ENCODE measurements at regions not wholly inside any gene's neighbourhood (a gene's known extent, or its start where the extent isn't known, plus 50 kb on each side); places are given as distances from the start of the nearest gene placed in this dataset.

- Histone ChIP-seq H3K4me3 (no peak overlapping the region), H3K27me3 (no peaks in the 10 kb centered on the region), H3K9me3 (no peaks in the 10 kb centered on the region), H3K4me1 (no peaks in the 10 kb centered on the region), H3K27ac (no peak overlapping the region), H3K36me3 (no peaks in the 10 kb centered on the region)
- 67 to 80% methylated on average over 5 of the region's 5 CpGs for WGBS, 2 donors
- TF ChIP-seq POLR2A (IDR thresholded peaks at IDR 0.05) (no peak), EP300 (IDR thresholded peaks at IDR 0.05) (no peak), CTCF (IDR thresholded peaks at IDR 0.05) (no peak), POLR2AphosphoS5 (IDR thresholded peaks at IDR 0.05) (no peak)
- intact Hi-C loops (cut with DNase I), result no loop called here
- no peak for DNase-seq
These were observed 1130.1 kb upstream of the CELF4 start for GRCh38 chr18:38695559-38696280.

GRCh38 chr18:38693104-38693503 lies 1127.5 kb upstream of the CELF4 start:
- Histone ChIP-seq H3K4me1 (no peaks in the 10 kb centered on the region), H3K4me3 (no peak overlapping the region), H3K36me3 (no peaks in the 10 kb centered on the region), H3K9me3 (no peaks in the 10 kb centered on the region), H3K27ac (no peak overlapping the region), H3K27me3 (no peaks in the 10 kb centered on the region)
- 61 to 67% methylated on average over 5 of the region's 5 CpGs for WGBS, 2 donors
- no peak for TF ChIP-seq POLR2AphosphoS5 (IDR thresholded peaks at IDR 0.05)
- no peak for TF ChIP-seq POLR2A (IDR thresholded peaks at IDR 0.05)
- no peak for TF ChIP-seq EP300 (IDR thresholded peaks at IDR 0.05)
- no peak for DNase-seq
- intact Hi-C loops (cut with DNase I), result no loop called here

GRCh38 chr18:38690626-38691025 lies 1125.0 kb upstream of the CELF4 start:
- WGBS, 2 donors, result 52 to 60% methylated on average over 6 of the region's 6 CpGs
- H3K4me1 ChIP-seq, result no peaks in the 10 kb centered on the region
- H3K4me3 ChIP-seq, result no peak overlapping the region

GRCh38 chr18:38688416-38688815 lies 1122.8 kb upstream of the CELF4 start:
- TF ChIP-seq CTCF (IDR thresholded peaks at IDR 0.05), result no peak
- no peak for TF ChIP-seq POLR2AphosphoS5 (IDR thresholded peaks at IDR 0.05)
- TF ChIP-seq EP300 (IDR thresholded peaks at IDR 0.05), result no peak
- no peak for TF ChIP-seq POLR2A (IDR thresholded peaks at IDR 0.05)
- no peaks in the 10 kb centered on the region for H3K4me1 ChIP-seq
- DNase-seq, result no peak
- H3K9me3 ChIP-seq, result no peaks in the 10 kb centered on the region
- H3K36me3 ChIP-seq, result no peaks in the 10 kb centered on the region
- WGBS, 2 donors, result 26 to 71% methylated on average over 1 of the region's 1 CpG
- no peaks in the 10 kb centered on the region for H3K27me3 ChIP-seq
- no peak overlapping the region for H3K4me3 ChIP-seq
- intact Hi-C loops (cut with DNase I), result no loop called here
- H3K27ac ChIP-seq, result no peak overlapping the region

More at GRCh38 chr18:38690626-38691025, 1125.0 kb upstream of the CELF4 start:
- Histone ChIP-seq H3K27ac (no peak overlapping the region), H3K27me3 (no peaks in the 10 kb centered on the region), H3K9me3 (no peaks in the 10 kb centered on the region), H3K36me3 (no peaks in the 10 kb centered on the region)
- intact Hi-C loops (cut with DNase I), result no loop called here
- DNase-seq, result no peak
- TF ChIP-seq EP300 (IDR thresholded peaks at IDR 0.05) (no peak), POLR2A (IDR thresholded peaks at IDR 0.05) (no peak), CTCF (IDR thresholded peaks at IDR 0.05) (no peak), POLR2AphosphoS5 (IDR thresholded peaks at IDR 0.05) (no peak)

- Histone ChIP-seq H3K4me3 (no peak overlapping the region), H3K9me3 (peaks cover 0 to 6% (median 0%) of the 10 kb centered on the region in 4 donors), H3K27ac (no peak overlapping the region), H3K4me1 (no peaks in the 10 kb centered on the region), H3K36me3 (no peaks in the 10 kb centered on the region), H3K27me3 (no peaks in the 10 kb centered on the region)
- DNase-seq, result no peak
- no peak for TF ChIP-seq CTCF (IDR thresholded peaks at IDR 0.05)
- TF ChIP-seq EP300 (IDR thresholded peaks at IDR 0.05), result no peak
- TF ChIP-seq POLR2AphosphoS5 (IDR thresholded peaks at IDR 0.05), result no peak
- intact Hi-C loops (cut with DNase I), result no loop called here
These were observed 1104.9 kb upstream of the CELF4 start for GRCh38 chr18:38670486-38670885.

Measured in sigmoid colon (tissue), 6 donors.